GM12865 (cell line): ENCODE measurements at regions not wholly inside any gene's neighbourhood (a gene's known extent, or its start where the extent isn't known, plus 50 kb on each side); places are given as distances from the start of the nearest gene placed in this dataset.
"Not testable (repeated sequence)": the region's sequence is repeated elsewhere in the genome, so short reads cannot be mapped to it uniquely, and the experiment has no call there.

Experiments
- DNase-seq: peaks from one replicate; pipeline ENCODE4 v3.0.0; 2010; ENCODE audit warnings: low read depth
- H3K4me3 ChIP-seq: 2 replicates; pipeline ENCODE4 v1.5.1; 2011; ENCODE audit warnings: mild to moderate bottlenecking, low read depth, low read length, control low read depth
- CTCF ChIP-seq: IDR thresholded peaks from 2 replicates; pipeline ENCODE4 v1.5.1; 2011; ENCODE audit warnings: low read length, control low read depth, low read depth, inconsistent platforms; ENCODE audit not compliant: insufficient read depth; ENCODE audit errors: missing control alignments

- DNase-seq, result no peak
- TF ChIP-seq CTCF, result no peak
- H3K4me3 ChIP-seq, result no peak overlapping the region
Observed at GRCh38 chr17:22278302-22279275, 586.3 kb downstream of the KCNJ18 start.

GRCh38 chr17:22286337-22287041 lies 594.2 kb downstream of the KCNJ18 start:
- H3K4me3 ChIP-seq, result no peak overlapping the region
- DNase-seq, result no peak
- TF ChIP-seq CTCF, result no peak

GRCh38 chr17:22298484-22298951 lies 606.2 kb downstream of the KCNJ18 start:
- H3K4me3 ChIP-seq, DNase-seq: not testable (repeated sequence)

GRCh38 chr17:22300177-22300576 lies 607.9 kb downstream of the KCNJ18 start:
- DNase-seq, result no peak
- no peak for TF ChIP-seq CTCF
- no peak overlapping the region for H3K4me3 ChIP-seq

- no peak overlapping the region for H3K4me3 ChIP-seq
- DNase-seq, result no peak
- no peak for TF ChIP-seq CTCF
Observed at GRCh38 chr17:22300731-22301352, 608.5 kb downstream of the KCNJ18 start.

GRCh38 chr17:22301353-22301745 lies 609.0 kb downstream of the KCNJ18 start:
- TF ChIP-seq CTCF, result no peak
- H3K4me3 ChIP-seq, result no peak overlapping the region
- DNase-seq, result no peak

GRCh38 chr17:22303096-22303495 lies 610.8 kb downstream of the KCNJ18 start:
- DNase-seq, result no peak
- no peak for TF ChIP-seq CTCF
- H3K4me3 ChIP-seq, result no peak overlapping the region
